A673 (cell line): ENCODE measurements at regions not wholly inside any gene's neighbourhood (a gene's known extent, or its start where the extent isn't known, plus 50 kb on each side); places are given as distances from the start of the nearest gene placed in this dataset.

ENCODE experiments used
- BruUV-seq: library from RNA; stranded (reverse); fragments of 400-500 nt; replicated peaks from 2 replicates; lab custom pipeline; 2021; lab: Mats Ljungman, UMichigan
- CTCF ChIA-PET: fragments of 300-600 bp; sonication (Branson Sonifier 250); formaldehyde crosslinking; loops from one replicate; lab custom pipeline; 2022; ENCODE audit warnings: antibody characterized with exemption; lab: Charles Lee
- POLR2A ChIA-PET: fragments of 300-600 bp; sonication (Branson Sonifier 250); formaldehyde crosslinking; loops from one replicate; lab custom pipeline; 2022; ENCODE audit warnings: antibody characterized with exemption; ENCODE audit not compliant: low non-redundant PET; lab: Charles Lee
- DNase-seq: peaks from one replicate; pipeline ENCODE4 v3.0.0-alpha.2; 2015; ENCODE audit warnings: low spot score
- H3K27ac ChIP-seq: fragments of 200-600 bp; sonication (generic); 2 replicates; pipeline ENCODE4 v1.5.1; 2016; ENCODE audit warnings: mixed run types, low read depth, mild to moderate bottlenecking, mixed read lengths, antibody characterized with exemption, low read length; ENCODE audit not compliant: poor library complexity, severe bottlenecking
- H3K27me3 ChIP-seq: fragments of 200-600 bp; sonication (generic); replicated peaks from 2 replicates; pipeline ENCODE4 v1.6.1; 2017; ENCODE audit warnings: mixed run types, low read depth, mild to moderate bottlenecking, mixed read lengths, antibody characterized with exemption, low read length; ENCODE audit not compliant: insufficient read depth, poor library complexity
- H3K36me3 ChIP-seq: fragments of 200-600 bp; sonication (generic); 2 replicates; pipeline ENCODE4 v1.6.1; 2016; ENCODE audit warnings: mixed run types, mild to moderate bottlenecking, mixed read lengths, antibody characterized with exemption, low read length; ENCODE audit not compliant: insufficient read depth, poor library complexity, severe bottlenecking
- H3K4me1 ChIP-seq: fragments of 200-600 bp; sonication (generic); 2 replicates; pipeline ENCODE4 v1.6.1; 2017; ENCODE audit warnings: mixed run types, mild to moderate bottlenecking, mixed read lengths, antibody characterized with exemption, low read length; ENCODE audit not compliant: insufficient read depth, poor library complexity, severe bottlenecking
- H3K4me3 ChIP-seq: fragments of 200-600 bp; sonication (generic); 2 replicates; pipeline ENCODE4 v1.5.1; 2016; ENCODE audit warnings: low read depth, mixed run types, mild to moderate bottlenecking, mixed read lengths, low read length; ENCODE audit not compliant: poor library complexity, severe bottlenecking
- H3K9me3 ChIP-seq: fragments of 200-600 bp; sonication (generic); 2 replicates; pipeline ENCODE4 v1.6.1; 2016; ENCODE audit warnings: mixed run types, low read depth, mild to moderate bottlenecking, mixed read lengths, antibody characterized with exemption, low read length; ENCODE audit not compliant: poor library complexity, severe bottlenecking
- CTCF ChIP-seq: fragments of 300-800, 200-600 bp; sonication (generic); conservative IDR thresholded peaks from 2 replicates; pipeline ENCODE4 v1.5.1; 2017; ENCODE audit warnings: low read depth, mild to moderate bottlenecking, antibody characterized with exemption, low read length, moderate library complexity, mixed read lengths
- EZH2 ChIP-seq: fragments of 200-600 bp; sonication (generic); IDR thresholded peaks from 2 replicates; pipeline ENCODE4 v1.6.1; 2017; ENCODE audit warnings: borderline replicate concordance, low read depth, mild to moderate bottlenecking, mixed read lengths, antibody characterized with exemption, low read length; ENCODE audit not compliant: poor library complexity, severe bottlenecking
- intact Hi-C: fragments of 100-400 bp; cut with micrococcal nuclease; formaldehyde crosslinking; loops from one replicate; pipeline ENCODE4 v1.10.0; 2022; ENCODE audit not compliant: unreplicated experiment

GRCh38 chr5:30042677-30043076 lies 1150.8 kb upstream of the CDH6 start:
- CTCF ChIA-PET = no interaction called here
- BruUV-seq = no TSS peak

GRCh38 chr5:30041831-30042385 lies 1151.6 kb upstream of the CDH6 start:
- Histone ChIP-seq H3K36me3 (no peaks in the 10 kb centered on the region), H3K4me1 (peaks cover 38% of the 10 kb centered on the region), H3K27me3 (no peaks in the 10 kb centered on the region), H3K9me3 (no peaks in the 10 kb centered on the region), H3K27ac (peak overlapping the region; percentile 47), H3K4me3 (no peak overlapping the region)
- CTCF ChIA-PET = interaction anchor here (1.7 kb wide), 1 partner anchor 1190 kb away, joined by 8 read pairs; no protein-coding TSS in a partner anchor
- POLR2A ChIA-PET = no interaction called here
- no peak for DNase-seq
- intact Hi-C loops = loop anchor here (2.0 to 10.0 kb wide), 5 partner anchors 65 to 1443 kb away; no protein-coding TSS in a partner anchor
- no TSS peak for BruUV-seq
- TF ChIP-seq CTCF (no peak), EZH2 (no peak)

More at GRCh38 chr5:30042677-30043076, 1150.8 kb upstream of the CDH6 start:
- no peak for DNase-seq
- TF ChIP-seq CTCF (no peak), EZH2 (no peak)
- H3K36me3 ChIP-seq = no peaks in the 10 kb centered on the region
- intact Hi-C loops = loop anchor here (5.0 to 10.0 kb wide), 4 partner anchors 65 to 1442 kb away; no protein-coding TSS in a partner anchor
- no peaks in the 10 kb centered on the region for H3K27me3 ChIP-seq
- H3K27ac ChIP-seq = no peak overlapping the region
- POLR2A ChIA-PET = no interaction called here
- H3K4me3 ChIP-seq = no peak overlapping the region
- H3K4me1 ChIP-seq = peaks cover 38% of the 10 kb centered on the region
- no peaks in the 10 kb centered on the region for H3K9me3 ChIP-seq

GRCh38 chr5:30041291-30041690 lies 1152.2 kb upstream of the CDH6 start:
- Histone ChIP-seq H3K9me3 (peaks cover 2% of the 10 kb centered on the region), H3K4me1 (peaks cover 38% of the 10 kb centered on the region), H3K27me3 (no peaks in the 10 kb centered on the region), H3K36me3 (no peaks in the 10 kb centered on the region), H3K27ac (peak overlapping the region; percentile 47), H3K4me3 (no peak overlapping the region)
- no TSS peak for BruUV-seq
- TF ChIP-seq CTCF = no peak
- TF ChIP-seq EZH2 = no peak
- POLR2A ChIA-PET = no interaction called here
- CTCF ChIA-PET = interaction anchor here (0.9 to 1.7 kb wide), 3 partner anchors 301 to 1228 kb away, joined by 3 to 8 read pairs (median 3); no protein-coding TSS in a partner anchor
- intact Hi-C loops = loop anchor here (2.0 to 10.0 kb wide), 5 partner anchors 66 to 1444 kb away; no protein-coding TSS in a partner anchor
- peak; percentile 28 for DNase-seq
